GM19463 (cell line): ENCODE measurements at regions not wholly inside any gene's neighbourhood (a gene's known extent, or its start where the extent isn't known, plus 50 kb on each side); places are given as distances from the start of the nearest gene placed in this dataset.
"Not testable (repeated sequence)": the region's sequence is repeated elsewhere in the genome, so short reads cannot be mapped to it uniquely, and the experiment has no call there.

Experiments used
- ATAC-seq: cut with Tn5 transposase; IDR thresholded peaks from one replicate; pipeline ENCODE4 v1.9.1; 2021; ENCODE audit warnings: mild to moderate bottlenecking, moderate library complexity; ENCODE audit not compliant: unreplicated experiment

DNA sequence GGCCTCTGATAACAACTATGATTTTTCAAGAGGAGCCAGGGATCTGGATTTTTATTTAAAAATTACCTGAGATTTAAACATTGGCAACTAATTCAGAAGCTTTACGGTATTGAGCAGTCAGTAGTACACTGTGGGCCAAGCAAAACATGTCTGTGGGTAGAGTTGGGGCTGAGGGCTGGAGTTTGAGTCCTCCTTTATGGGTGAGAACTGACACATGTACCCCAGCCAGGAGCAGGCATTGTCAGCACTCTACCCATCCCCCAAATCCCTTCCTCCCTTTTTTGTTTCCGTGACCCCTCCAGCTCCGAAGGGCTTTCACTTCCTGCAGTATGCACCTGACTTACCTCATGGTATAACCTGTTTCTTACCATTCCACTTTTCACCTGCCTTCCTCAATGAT is 131.4 kb downstream of the SNX5 start:
- ATAC-seq, result no peak

DNA sequence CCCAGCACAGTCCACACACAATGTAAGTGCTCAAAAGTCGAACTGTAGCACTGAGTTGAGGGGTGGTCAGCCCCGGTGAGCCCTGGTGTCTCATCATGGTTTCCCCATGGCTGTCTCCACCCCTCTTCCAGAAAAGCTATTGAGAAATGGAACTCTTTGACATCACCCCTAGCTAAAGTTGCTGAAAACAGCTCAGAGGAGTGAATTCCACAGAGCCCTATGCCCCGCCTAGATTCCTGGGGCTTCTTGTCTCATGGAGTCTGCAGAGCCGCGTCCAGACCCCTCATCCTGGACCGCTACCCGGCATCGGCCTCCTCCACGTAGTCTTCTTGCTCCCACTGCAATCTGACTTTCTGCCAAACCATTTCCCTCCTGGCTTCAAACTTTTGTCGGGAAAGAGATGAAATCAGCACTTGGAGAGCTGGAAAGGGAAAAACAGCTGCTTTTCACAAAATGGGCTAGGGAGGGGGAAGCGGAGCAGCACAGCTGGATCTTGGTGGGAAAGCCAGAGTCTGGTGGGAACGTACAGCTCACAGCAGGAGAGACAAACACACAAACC is 132.2 kb downstream of the SNX5 start:
- no peak for ATAC-seq

DNA sequence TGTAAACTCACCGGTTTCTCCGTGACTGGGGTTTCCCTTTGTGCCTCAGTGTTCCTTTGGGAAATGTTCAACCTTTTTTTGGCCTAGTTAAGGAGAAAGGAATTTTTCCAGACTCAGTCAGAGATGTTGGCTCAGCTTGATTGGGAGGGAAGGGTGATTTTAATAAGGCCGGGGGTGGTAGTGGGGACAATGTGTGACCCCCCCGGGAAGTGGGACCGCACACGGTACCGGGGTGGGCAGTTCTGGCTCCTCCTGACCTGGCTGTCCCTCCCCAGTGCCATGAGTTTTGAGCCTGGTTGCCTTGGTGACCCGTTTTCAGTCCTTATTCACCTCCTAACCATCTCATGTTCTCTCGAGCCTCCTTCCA is 132.7 kb downstream of the SNX5 start:
- no peak for ATAC-seq

DNA sequence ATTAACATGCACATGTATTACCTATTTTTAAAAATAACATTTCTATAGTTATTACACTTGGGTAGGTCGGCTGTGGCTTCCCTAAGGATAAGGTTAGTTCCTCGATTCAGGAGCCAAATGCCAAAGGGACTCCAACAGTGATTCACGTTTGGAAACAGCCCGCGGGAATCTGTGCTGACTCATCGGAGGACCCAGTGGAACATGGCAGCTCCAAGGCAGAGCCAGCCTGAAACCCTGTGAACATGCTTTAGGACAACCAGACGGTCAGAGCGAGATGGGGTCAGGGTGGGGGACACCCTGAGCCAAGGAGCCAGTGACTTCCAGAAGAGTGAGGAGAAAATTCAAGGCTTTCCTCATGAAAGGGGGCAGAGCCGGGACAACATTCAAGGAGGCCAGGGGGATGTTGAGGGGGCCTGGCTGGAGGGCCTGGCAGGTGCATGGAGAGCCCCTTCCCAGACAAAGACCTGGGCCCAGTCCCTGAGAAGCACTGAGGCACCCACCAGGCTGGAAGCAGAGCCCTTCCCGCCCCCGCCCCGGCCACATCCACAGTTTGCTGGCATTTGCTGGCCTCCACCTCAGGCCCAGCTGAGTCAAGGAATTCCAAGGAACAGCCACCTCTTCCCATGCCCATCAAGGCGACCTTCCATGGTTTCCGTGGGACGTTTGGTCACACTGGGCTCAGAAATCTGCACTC is 133.2 kb downstream of the SNX5 start:
- ATAC-seq, result no peak

DNA sequence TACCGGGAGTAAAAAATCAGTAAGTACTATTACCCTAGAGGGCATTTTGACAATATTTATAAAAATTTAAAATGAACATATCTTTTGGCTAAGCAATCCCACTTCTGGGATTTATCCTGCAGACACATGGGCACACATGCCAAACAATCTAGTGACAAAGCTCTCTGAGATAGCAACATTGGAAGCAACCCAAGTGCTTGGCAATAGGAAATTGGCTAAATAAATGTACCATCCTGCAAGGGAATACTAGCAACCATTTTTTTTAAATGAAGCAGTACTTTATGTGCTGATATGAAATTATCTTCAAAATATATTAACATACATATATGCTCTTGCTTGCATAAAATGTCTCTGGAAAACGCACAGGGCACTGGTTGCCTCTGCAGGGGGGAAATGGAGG is 133.8 kb downstream of the SNX5 start:
- ATAC-seq, result no peak

DNA sequence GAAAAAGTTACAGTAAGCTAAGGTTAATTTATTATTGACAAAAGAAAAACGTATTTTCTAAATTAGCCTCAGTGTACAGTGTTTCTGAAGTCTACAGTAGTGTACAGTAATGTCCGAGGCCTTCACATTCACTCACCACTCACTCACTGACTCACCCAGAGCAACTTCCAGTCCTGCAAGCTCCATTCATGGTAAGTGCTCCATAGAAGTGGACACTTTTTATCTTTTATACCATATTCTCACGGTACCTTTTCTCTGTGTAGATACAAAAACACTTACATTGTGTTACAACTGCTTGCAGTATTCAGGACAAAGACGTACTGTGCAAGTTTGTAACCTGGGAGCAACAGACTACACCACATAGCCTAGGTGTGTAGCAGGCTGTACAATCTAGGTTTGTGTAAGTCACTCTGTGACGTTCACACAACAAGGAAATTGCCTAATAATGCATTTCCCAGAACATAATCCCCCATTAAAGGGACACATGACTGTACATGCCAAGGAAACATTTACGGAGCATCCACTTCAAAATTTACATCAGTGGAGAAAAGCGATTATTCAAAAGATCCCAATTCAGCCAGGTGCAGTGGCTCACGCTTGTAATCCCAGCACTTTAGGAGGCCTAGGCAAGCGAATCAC is 133.4 kb downstream of the BANF2 start:
- no peak for ATAC-seq

DNA sequence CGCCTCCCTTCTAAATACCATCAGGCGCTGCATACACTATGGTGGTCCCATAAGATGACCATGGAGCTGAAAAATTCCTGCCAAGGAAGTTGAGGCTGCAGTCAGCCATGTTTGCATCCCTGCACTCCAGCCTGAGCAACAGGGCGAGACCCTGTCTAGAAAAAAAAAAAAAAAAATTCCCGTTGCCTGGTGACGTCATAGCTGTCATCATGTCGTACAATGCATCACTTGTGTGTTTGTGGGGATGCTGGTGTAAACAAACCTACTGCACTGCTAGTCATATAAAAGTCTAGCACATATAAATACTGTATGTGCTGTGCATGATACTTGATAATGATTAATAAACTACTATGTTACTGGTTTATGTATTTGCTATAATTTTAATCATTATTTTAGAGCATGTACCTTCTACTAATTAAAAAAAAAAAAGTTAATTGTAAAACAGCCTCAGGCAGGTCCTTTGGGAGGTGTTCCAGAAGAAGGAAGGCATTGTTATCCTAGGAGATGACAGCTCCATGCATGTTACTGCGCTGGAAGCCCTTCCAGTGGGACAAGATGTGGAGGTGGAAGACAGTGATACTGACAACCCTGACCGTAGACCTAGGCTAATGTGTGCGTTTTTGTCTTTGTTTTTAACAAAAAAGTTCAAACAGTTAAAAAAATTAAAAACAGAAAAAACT is 132.6 kb downstream of the BANF2 start:
- no peak for ATAC-seq

DNA sequence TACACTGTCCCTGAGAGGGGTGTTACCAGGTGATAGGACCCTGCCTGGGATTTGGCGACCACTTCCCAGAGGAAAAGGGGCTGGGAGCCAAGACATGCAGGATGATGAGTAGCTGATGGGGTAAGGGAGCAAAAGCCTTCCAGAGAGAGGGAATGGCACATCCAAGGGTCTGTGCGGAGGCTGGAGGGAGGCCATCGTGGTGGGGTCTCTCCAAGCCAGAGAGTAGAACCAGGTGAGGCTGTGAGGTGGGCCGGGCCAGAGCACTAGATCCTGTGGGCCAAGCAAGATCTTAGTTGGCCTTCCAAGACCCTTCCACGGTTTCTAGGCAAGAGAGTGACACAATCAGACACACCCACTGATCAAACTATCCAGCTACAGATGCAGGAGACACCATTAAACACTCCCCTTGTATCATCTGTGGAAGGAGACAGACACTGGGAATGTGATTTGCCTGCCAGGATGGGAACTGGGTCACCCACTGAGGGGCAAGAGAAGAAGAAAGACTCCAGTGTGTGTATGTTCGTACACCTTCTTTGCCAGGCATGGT is 128.9 kb downstream of the BANF2 start:
- no peak for ATAC-seq

DNA sequence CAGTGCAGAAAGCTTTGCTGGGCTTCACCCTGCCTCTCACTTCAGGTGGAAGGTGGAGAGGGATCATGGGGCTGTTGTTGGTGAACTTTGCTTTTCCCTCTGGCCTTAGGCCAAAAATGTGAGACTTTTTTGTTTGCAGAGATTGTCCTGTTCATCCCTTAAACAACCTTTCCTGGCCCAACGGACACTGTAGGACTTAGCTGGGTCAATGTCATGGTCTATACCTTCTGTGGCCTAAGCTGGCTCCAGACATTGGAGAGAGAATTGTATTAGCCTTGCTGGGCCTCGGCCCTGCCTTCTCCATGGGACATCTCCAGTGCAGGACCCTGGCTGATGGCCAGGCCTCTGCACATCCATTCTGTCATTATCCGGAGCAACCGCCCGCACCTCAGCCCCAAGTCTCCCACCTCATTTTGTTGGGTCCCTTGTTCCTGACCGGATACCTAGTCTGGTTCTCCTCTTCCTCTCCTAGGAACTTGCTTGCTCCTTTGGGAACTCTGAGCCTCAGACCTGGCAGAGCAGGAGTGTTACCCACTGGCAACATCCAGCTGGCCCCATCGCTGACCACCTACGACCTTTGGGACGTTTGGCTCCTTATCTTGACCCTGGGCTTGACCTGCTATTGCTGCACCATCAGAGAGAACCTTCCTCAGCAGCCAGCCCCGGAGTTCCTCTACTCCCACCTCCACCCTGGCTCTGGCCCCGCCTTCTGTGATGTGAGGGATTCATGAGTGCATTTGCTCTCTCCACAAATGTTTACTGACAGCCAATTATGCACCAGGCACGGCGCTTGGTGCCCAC is 128.2 kb downstream of the BANF2 start:
- no peak for ATAC-seq

DNA sequence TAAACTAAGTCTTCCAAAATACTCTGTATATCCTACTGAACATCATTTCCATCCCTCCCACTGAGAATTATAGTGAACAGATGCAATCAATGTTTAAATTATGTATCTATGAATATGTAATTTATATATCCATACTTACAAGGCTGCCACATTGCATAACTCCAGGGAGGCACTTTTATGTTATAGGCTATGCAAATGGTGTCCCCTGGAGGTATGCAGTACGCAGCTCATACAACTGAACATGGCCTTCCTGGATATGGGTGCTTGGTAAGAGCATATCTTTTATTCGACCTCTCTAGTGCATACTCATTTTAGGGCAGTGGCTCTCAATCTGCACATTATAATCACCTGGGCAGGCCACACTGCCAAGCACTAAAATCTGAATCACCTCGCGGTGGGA is 127.3 kb downstream of the BANF2 start:
- ATAC-seq, result no peak

DNA sequence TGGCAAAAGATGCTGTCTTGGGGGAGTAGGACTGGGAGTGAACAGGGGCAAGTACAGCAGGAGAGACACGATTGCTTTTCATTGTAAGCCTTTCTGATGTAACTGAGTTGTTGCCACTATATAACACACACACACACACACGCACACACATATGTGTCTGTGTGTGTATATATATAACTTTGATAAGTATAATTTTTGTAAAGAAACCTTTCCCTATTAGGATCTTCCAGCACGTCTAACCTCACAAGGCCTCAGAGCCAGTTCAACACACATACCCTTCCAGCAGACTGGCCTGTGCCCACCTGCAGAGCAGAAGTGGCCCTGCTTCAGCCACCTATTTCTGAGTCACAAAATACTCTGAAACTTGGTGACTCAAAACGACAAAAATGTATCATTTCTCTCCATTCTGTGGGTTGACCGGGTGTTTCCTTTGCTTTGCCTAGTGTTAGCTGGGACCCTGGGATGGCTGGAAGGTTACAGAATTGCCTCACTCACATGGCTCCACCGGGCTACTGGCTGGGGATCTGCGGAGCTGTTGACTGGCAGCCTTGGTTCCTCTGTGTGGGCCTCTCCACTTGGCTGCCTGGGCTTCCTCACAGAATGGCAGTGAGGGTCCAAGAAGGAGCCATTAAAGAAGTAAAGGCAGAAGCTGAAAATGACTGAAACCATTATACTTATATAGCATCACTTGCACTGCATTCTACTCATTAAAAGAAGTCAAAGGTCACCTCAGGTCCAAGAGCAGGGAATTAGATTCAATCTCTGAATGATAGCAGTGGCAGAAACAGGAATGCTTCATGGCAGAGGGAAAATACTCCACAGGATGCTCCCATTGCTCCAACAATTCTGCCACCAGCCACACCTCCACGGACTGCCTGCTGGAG is 126.4 kb downstream of the BANF2 start:
- peak; percentile 88 for ATAC-seq

DNA sequence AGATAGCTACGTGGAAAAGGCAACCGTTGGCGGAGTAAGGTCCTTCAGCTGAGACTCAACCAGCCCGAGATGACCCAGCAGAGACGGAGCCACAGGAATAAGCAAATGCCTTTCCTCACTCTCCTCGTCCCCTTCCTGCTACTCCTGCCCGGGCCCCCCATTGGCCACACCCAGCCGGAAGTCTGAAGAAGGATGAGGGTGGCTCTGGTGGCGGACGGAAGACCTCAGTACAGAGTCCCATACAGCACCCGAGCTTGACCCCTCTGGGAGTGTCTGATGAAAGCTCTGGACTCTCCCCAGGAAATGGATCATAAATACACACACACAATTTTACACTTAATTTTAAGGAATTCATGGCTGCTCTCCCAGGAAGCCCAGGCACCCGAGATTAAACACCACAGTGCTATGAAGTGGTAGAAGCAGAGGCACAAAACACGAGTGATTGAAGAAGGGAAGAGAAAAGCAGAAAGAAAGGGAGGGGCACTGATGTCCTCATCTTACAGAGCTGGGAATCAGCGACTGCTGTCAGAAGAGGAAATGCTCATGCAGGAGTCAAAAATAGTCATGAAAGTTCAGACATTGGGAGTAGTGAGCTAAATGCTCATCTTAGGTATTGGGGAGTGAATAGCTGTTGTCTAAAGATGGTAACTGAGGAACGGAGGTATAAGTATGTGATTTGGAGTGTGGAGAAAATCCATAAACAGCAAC is 125.6 kb downstream of the BANF2 start:
- ATAC-seq, result no peak

DNA sequence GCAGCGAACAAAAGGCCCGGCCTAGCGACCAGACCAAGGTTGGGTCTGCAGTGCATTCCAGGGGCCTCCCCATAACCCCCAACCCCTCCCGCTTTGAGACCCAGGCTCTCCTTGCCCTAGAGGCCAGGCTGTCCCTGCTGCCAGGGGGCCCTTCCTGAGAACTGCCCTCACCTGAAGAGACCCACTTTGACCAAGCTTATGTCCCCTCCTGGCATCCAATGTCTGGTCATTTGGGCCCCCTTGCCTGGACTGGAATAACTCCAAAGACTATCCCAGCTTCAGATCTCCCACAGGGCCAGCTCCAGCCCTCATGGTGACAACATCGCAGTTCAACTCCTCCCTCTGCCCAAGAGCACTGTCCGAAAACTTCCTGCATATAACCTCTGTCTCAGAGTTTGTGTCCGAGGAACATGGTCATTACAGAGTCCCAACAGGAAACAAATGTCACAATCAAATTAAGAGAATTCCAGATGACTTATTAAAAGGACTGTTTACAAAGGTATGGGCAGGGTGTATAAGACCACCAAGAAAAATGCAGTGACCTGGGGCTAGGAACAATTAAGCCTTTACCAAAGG is 125.0 kb downstream of the BANF2 start:
- no peak for ATAC-seq

DNA sequence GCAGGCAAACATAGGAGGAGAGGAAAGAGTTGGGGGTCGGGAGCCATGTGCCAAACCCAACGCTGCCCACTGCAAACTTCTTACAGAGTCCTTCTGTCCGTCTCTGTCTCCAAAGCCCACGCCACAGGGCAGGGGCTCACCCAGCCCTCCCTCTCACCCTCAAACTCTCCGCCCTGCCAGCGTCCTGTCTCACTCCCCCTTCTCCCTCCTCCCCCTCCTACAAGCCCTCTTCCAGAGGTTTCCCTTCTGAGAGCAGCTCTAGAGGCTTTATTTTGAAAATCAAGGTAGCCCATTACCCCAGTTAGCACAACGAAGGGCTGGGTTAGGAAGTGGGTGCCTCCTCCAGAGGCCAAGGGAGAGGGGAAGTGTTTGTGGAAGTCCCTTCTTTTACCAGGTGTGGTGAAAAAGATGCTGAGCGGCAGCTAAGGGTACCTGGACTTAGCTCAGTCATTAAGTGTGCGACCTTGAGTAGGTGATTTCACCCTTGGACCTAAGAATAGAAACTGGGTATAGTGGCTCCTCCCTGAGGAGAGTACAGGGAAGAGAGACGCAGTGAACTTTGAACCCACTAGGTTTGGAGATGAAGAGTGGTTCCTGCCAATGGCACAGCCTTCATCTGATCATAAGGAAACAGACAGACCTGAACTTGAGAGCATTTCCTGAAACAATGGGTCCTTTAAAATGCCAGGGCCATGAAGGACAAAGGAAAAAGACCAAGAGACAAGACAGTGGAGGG is 123.8 kb downstream of the BANF2 start:
- ATAC-seq, result no peak

DNA sequence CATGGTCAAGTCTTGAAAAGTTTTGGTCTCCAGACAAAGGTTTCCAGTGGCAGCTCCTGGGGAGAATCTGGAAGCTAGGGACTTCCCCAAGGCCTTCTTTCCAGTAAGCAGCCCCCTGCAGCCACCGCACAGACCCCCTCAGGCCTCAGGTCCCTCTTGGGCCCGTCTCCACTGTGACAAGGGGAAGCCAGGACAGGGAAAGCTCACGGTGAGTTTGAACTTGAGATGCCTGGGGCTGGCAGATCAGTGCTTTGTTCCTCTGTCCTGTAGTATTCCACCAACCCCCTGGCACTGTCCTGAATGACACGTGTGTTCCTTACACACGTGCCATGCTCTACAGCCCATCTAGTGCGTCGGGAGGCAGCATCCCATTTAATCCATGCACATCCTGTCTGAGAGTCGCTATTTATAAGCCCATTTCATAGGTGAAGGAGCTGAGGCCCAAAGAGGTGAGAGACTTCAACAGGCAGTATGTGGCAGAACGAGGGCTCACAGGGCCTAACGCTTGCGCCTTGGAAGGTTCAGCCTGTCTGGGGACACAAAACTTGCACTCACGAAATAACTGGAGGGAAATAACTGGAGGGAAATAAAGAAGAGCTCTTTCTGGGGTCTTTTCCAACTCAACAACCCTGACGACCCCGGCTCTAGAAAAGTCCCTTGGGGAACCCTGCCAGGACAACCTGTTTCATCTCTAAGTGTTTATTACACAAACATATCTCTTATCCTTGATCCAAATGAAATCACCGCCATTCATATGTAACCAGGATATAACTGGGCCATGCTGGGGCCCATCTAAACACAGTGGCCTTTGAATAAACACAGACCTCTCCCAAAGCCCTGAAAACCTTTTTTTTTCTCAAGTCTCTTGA is 123.0 kb downstream of the BANF2 start:
- ATAC-seq, result no peak

DNA sequence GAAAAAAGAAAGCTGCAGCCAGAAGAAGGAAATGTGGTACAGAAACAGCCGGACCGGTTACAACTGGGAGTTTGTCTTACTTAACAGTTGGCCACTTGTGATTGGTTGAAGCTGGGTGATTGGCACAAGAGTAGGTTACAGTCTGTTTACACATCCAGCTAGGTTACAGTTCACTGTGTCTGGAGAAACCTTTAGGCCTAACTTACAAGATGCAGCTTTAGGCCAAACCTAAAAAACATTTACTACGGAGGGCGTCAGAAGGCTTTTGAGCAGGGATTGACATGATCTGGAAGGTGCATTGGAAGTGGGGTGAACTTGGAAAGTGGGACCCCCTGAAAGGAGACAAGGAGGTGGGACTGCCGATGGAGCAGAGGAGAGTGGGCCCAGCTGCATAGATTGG is 122.3 kb downstream of the BANF2 start:
- ATAC-seq, result no peak

DNA sequence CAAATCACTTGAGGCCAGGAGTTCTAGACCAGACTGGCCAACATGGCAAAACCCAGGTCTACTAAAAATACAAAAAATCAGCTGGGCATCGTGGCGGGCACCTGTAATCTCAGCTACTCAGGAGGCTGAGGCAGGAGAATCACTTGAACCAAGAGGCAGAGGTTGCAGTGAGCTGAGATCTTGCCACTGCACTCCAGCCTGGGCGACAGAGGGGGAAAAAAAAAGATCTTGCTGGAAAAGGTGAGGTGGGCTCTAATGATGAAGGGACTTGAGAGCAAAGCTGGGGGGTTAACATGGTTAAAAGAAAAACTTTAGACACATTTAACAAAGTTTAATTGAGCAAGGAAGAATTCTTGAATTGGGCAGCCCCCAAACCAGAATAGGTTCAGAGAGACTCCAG is 121.8 kb downstream of the BANF2 start:
- not testable (repeated sequence) for ATAC-seq
